D721Med (cell line): ENCODE measurements at regions not wholly inside any gene's neighbourhood (a gene's known extent, or its start where the extent isn't known, plus 50 kb on each side); places are given as distances from the start of the nearest gene placed in this dataset.

Experiments
- DNase-seq: peaks from one replicate; pipeline ENCODE4 v3.0.0; 2011; ENCODE audit warnings: low spot score; ENCODE audit not compliant: insufficient read length
- FAIRE-seq: peaks from 2 replicates; lab custom pipeline; 2011; peaks lifted over from hg19 to GRCh38; lab: Jason Lieb, UNC
- TF ChIP-seq, protein P1 (sequence below): IDR thresholded peaks from 2 replicates; pipeline ENCODE4 v1.5.1; 2012; ENCODE audit warnings: mild to moderate bottlenecking, control low read depth; ENCODE audit not compliant: insufficient read depth; ENCODE audit errors: missing control alignments

DNA sequence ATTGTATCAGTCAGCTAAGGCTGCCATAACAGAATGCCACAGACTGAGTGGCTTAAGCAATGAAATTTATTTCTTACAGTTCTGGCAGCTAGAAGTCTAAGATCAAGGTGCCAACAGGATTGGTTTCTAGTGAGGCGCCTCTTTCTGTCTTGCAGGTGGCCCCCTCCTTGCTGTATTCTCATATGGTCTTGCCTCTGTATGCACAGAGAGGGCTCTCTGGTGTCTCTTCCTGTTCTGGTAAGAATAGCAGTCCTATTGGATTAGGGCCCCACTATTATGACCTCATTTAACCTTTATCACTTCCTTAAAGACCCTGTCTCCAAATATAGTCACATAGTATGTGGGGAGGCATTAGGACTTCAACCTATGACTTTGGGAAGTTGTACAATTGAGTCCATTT lies 253.9 kb downstream of the EDEM1 start:
- FAIRE-seq, result no peak
- DNase-seq, result no peak
- TF ChIP-seq, protein P1, sequence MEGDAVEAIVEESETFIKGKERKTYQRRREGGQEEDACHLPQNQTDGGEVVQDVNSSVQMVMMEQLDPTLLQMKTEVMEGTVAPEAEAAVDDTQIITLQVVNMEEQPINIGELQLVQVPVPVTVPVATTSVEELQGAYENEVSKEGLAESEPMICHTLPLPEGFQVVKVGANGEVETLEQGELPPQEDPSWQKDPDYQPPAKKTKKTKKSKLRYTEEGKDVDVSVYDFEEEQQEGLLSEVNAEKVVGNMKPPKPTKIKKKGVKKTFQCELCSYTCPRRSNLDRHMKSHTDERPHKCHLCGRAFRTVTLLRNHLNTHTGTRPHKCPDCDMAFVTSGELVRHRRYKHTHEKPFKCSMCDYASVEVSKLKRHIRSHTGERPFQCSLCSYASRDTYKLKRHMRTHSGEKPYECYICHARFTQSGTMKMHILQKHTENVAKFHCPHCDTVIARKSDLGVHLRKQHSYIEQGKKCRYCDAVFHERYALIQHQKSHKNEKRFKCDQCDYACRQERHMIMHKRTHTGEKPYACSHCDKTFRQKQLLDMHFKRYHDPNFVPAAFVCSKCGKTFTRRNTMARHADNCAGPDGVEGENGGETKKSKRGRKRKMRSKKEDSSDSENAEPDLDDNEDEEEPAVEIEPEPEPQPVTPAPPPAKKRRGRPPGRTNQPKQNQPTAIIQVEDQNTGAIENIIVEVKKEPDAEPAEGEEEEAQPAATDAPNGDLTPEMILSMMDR, result no peak

DNA sequence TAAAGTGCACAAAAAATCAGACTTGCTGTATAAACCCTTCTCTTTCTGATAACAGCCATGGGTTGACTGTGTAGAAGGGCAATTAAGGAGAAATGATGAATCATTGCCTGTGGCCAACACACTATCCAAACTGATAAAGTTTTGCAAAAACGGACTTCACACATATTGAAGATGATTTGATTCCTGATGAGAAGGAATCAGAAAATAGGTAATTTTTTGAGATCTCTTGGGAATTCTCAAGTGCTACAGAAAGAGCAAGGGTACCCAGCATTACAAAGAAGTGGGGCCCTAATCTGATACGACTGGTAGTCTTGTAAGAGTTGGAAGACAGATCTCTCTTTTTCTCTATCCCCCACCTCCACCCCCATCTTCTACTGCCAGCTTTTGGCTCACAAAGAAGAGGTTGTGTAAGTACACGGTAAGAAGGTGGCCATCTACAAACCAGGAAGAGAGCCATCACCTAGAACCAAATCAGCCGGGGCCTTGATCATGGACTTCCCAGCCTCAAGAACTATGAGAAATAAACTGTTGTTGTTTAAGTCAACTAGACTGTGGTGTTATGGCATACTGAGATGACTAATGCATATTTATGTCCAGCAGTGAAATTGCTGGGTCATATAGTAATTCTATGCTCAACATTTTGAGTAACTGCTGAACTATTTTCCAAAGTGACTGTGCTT lies 254.7 kb downstream of the EDEM1 start:
- DNase-seq (no peak), FAIRE-seq (no peak)
- TF ChIP-seq, protein P1, result no peak

DNA sequence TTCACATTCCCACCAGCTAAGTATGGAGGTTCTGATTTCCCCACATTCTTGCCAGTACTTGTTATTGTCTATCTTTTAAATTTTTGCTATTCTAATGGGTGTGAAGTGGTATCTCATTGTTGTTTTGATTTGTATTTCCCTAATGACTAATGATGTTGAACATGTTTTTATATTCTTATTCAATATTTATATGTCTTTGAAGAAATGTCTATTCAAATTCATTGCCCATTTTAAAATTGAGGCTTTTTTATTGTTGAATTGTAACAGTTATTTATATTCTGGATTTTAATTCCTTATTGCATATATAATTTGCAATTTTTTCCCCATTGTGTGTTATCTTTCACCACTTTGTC lies 255.3 kb downstream of the EDEM1 start:
- FAIRE-seq (no peak), DNase-seq (no peak)
- TF ChIP-seq, protein P1, result no peak

DNA sequence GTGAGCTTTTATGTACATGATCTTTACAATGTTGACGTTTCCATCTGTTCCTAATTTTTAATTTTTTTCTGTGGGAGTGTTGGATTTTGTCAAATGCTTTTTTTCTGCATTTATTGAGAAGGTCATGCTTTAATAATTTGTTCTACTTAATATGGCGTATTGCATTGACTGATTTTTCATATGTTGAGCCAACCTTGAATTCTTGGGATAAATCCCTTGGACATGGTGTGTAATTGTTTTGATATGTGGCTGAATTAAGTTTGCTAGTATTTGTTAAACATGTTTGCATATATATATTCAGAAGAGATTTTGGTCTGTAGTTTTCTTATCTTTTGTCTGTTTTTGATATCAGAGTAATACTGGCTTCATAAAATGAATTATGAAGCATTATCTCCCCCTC lies 256.7 kb downstream of the EDEM1 start:
- peak; percentile 71 for FAIRE-seq
- no peak for DNase-seq
- TF ChIP-seq, protein P1, result no peak

DNA sequence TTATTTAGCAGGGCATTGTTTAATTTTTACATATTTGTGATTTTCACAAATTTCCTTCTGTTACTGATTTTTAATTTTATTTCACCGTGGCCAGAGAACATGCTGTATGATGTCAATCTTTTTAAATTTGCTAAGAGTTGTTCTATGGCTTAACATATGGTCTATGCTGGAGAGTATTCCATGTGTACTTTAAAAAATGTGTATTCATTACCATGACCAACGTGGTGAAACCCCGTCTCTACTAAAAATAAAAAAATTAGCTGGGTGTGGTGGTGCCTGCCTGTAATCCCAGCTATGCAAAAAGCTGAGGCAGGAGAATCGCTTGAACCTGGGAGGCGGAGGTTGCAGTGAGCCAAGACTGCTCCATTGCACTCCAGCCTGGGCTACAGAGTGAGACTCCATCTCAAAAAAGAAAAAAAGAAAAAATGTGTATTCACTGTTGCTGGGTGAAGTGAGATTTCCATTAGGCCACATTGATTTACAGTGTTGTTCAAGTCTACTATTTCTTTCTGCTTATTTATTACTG lies 258.2 kb downstream of the EDEM1 start:
- FAIRE-seq, result no peak
- TF ChIP-seq, protein P1, result no peak
- DNase-seq, result no peak

DNA sequence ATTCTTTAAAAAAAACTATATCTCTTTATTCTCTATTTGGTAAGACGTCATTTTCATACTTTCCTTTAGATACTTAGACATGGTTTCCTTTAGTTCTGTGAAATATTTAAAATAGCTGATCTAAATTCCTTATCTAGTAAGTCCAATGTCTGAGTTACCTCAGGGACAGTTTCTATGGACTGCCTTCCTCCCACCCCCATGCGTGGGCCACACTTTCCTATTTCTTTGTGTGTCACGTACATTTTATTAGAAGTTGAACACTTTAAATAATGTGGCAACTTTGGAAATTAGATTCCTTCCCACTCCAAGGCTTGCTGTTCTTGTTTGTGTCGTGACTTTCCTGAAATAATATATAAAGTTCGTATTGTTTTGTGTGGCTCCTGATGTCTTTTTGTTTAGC lies 260.7 kb downstream of the EDEM1 start:
- TF ChIP-seq, protein P1, result no peak
- DNase-seq, result no peak
- FAIRE-seq, result peak; percentile 44

DNA sequence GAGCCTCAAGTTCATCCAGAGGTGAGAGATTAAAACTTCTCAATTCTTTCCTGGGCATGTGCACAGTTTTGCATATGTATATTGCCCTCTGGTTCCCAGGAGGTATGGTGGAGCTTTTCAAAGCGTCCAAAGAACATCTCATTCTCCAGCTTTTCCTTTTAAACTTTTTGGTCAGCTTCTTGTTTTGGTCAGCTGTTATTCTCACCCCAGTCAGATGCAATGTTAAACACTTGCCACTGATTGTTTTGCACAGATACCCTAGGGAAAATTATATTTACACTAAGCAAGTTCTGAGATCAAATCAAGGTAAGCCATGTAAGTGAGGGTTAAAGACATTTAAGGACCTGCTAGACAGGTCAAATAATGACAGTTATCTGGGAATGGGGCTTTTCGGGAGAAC lies 261.3 kb downstream of the EDEM1 start:
- no peak for FAIRE-seq
- TF ChIP-seq, protein P1, result no peak
- DNase-seq, result no peak
